ENCODE measurements at regions not wholly inside any gene's neighbourhood (a gene's known extent, or its start where the extent isn't known, plus 50 kb on each side); places are given as distances from the start of the nearest gene placed in this dataset.

DNA sequence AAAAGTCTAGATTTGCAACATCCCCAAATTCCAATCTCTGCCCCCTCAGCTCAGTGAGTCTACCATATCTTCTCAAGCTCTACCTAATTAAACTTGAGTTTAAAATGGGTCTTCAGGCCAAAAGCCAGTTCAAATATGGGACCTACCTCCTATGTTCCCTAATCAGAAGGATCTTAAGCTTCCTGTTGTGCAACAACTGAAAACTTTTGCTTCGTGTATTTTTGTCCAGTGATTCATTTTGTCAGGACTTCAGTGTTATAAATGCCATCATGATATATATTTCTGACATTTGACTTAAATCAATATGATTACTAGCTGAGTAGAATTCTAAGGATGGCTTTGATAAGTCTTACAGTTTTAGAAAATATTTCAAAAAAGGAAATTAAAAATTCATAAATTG is 622.6 kb upstream of the PTCHD4 start:
- TF ChIP-seq, protein P1, sequence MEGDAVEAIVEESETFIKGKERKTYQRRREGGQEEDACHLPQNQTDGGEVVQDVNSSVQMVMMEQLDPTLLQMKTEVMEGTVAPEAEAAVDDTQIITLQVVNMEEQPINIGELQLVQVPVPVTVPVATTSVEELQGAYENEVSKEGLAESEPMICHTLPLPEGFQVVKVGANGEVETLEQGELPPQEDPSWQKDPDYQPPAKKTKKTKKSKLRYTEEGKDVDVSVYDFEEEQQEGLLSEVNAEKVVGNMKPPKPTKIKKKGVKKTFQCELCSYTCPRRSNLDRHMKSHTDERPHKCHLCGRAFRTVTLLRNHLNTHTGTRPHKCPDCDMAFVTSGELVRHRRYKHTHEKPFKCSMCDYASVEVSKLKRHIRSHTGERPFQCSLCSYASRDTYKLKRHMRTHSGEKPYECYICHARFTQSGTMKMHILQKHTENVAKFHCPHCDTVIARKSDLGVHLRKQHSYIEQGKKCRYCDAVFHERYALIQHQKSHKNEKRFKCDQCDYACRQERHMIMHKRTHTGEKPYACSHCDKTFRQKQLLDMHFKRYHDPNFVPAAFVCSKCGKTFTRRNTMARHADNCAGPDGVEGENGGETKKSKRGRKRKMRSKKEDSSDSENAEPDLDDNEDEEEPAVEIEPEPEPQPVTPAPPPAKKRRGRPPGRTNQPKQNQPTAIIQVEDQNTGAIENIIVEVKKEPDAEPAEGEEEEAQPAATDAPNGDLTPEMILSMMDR (IDR thresholded peaks at IDR 0.05) = no peak
- TF ChIP-seq EP300 (IDR thresholded peaks at IDR 0.05) = no peak
- no peak for TF ChIP-seq POLR2A (IDR thresholded peaks at IDR 0.05)
- no peak for TF ChIP-seq POLR2AphosphoS5 (IDR thresholded peaks at IDR 0.05)
- no peaks in the 10 kb centered on the region for H3K27me3 ChIP-seq
- H3K9me3 ChIP-seq = peaks cover 0 to 3% (median 0%) of the 10 kb centered on the region in 4 donors
- no peak overlapping the region for H3K27ac ChIP-seq
- 13 to 41% methylated on average over 1 of the region's 1 CpG for WGBS, 2 donors
- DNase-seq (no peak), ATAC-seq (ENCODE audit: low FRiP score in 2 of 2) (no peak)
- no peak overlapping the region for H3K4me3 ChIP-seq
- H3K4me1 ChIP-seq = no peaks in the 10 kb centered on the region
- no peaks in the 10 kb centered on the region for H3K36me3 ChIP-seq

- Histone ChIP-seq H3K27ac (no peak overlapping the region), H3K27me3 (no peaks in the 10 kb centered on the region), H3K9me3 (no peaks in the 10 kb centered on the region), H3K4me3 (no peak overlapping the region), H3K4me1 (no peaks in the 10 kb centered on the region), H3K36me3 (no peaks in the 10 kb centered on the region)
- DNase-seq (no peak), ATAC-seq (ENCODE audit: low FRiP score in 2 of 2) (no peak)
- WGBS, 2 donors = 52 to 55% methylated on average over 2 of the region's 2 CpGs
- TF ChIP-seq, protein P1 (IDR thresholded peaks at IDR 0.05) = no peak
- TF ChIP-seq EP300 (IDR thresholded peaks at IDR 0.05) (no peak), POLR2A (IDR thresholded peaks at IDR 0.05) (no peak), POLR2AphosphoS5 (IDR thresholded peaks at IDR 0.05) (no peak)
Measured at GRCh38 chr6:48714699-48715098, 603.7 kb upstream of the PTCHD4 start.

- Histone ChIP-seq H3K4me3 (no peak overlapping the region), H3K27ac (no peak overlapping the region), H3K4me1 (no peaks in the 10 kb centered on the region), H3K27me3 (no peaks in the 10 kb centered on the region), H3K9me3 (no peaks in the 10 kb centered on the region), H3K36me3 (no peaks in the 10 kb centered on the region)
- ATAC-seq (ENCODE audit: low FRiP score in 2 of 2) (no peak), DNase-seq (no peak)
- WGBS, 2 donors = 47 to 53% methylated on average over 2 of the region's 2 CpGs
- TF ChIP-seq, protein P1 (IDR thresholded peaks at IDR 0.05) = no peak
- TF ChIP-seq POLR2A (IDR thresholded peaks at IDR 0.05) = no peak
Measured at GRCh38 chr6:48714250-48714649, 603.3 kb upstream of the PTCHD4 start.

DNA sequence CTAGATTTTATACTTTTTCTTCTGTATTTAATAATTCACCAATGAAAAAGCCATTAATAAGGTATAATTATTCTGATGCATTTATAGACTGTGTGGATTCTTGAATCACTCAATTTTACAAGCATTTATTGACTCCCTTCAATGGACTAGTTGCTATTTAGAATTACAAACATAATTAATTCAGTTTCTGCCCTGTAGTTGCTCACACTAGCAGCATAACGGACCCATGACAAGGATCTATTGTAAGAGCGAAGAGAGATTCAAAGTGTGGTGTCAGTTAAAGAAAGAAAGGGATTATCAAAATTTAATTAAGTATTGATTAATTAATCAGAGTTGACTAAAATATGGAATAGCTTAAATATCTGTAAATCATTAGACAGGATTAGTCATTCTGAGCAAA is 602.6 kb upstream of the PTCHD4 start:
- WGBS, 2 donors = 92 to 98% methylated on average over 2 of the region's 2 CpGs
- Histone ChIP-seq H3K4me1 (no peaks in the 10 kb centered on the region), H3K36me3 (no peaks in the 10 kb centered on the region), H3K27me3 (no peaks in the 10 kb centered on the region), H3K9me3 (no peaks in the 10 kb centered on the region), H3K27ac (no peak overlapping the region), H3K4me3 (no peak overlapping the region)
- ATAC-seq (ENCODE audit: low FRiP score in 2 of 2) (no peak), DNase-seq (no peak)
- TF ChIP-seq POLR2AphosphoS5 (IDR thresholded peaks at IDR 0.05) = no peak
- TF ChIP-seq, protein P1 (IDR thresholded peaks at IDR 0.05) = no peak
- no peak for TF ChIP-seq EP300 (IDR thresholded peaks at IDR 0.05)
- no peak for TF ChIP-seq POLR2A (IDR thresholded peaks at IDR 0.05)

- Histone ChIP-seq H3K4me3 (no peak overlapping the region), H3K36me3 (no peaks in the 10 kb centered on the region), H3K9me3 (no peaks in the 10 kb centered on the region), H3K4me1 (no peaks in the 10 kb centered on the region), H3K27ac (no peak overlapping the region), H3K27me3 (no peaks in the 10 kb centered on the region)
- TF ChIP-seq POLR2AphosphoS5 (IDR thresholded peaks at IDR 0.05) = no peak
- TF ChIP-seq, protein P1 (IDR thresholded peaks at IDR 0.05) = no peak
- TF ChIP-seq POLR2A (IDR thresholded peaks at IDR 0.05) = no peak
- TF ChIP-seq EP300 (IDR thresholded peaks at IDR 0.05) = no peak
- DNase-seq (no peak), ATAC-seq (ENCODE audit: low FRiP score in 2 of 2) (no peak)
Measured at GRCh38 chr6:48706310-48706709, 595.3 kb upstream of the PTCHD4 start.
